Endothelial cell of umbilical vein (primary cell): ENCODE measurements at regions not wholly inside any gene's neighbourhood (a gene's known extent, or its start where the extent isn't known, plus 50 kb on each side); places are given as distances from the start of the nearest gene placed in this dataset.
"Not testable (repeated sequence)": the region's sequence is repeated elsewhere in the genome, so short reads cannot be mapped to it uniquely, and the experiment has no call there.

ENCODE experiments used
- BruUV-seq: library from RNA; stranded (reverse); fragments of 400-500 nt; replicated peaks from 2 replicates; lab custom pipeline; 2021; lab: Mats Ljungman, UMichigan
- CTCF ChIA-PET: fragments of 300-600, 350-600 bp; sonication (Branson Sonifier 250); formaldehyde crosslinking; loops from one replicate; lab custom pipeline; 2021; ENCODE audit warnings: antibody characterized with exemption, inconsistent platforms; lab: Charles Lee
- POLR2A ChIA-PET: fragments of 300-600, 350-600 bp; sonication (Branson Sonifier 250); formaldehyde crosslinking; loops from one replicate; lab custom pipeline; 2021; ENCODE audit warnings: antibody characterized with exemption, inconsistent platforms; lab: Charles Lee
- DNase-seq: peaks from one replicate; pipeline ENCODE4 v3.0.0-alpha.2; 2011; ENCODE audit warnings: low read depth, low spot score
- FAIRE-seq: peaks from 2 replicates; lab custom pipeline; 2011; peaks lifted over from hg19 to GRCh38; lab: Jason Lieb, UNC
- H2AFZ ChIP-seq: 2 replicates; pipeline ENCODE4 v1.6.0; 2012; ENCODE audit warnings: low read depth, low read length, control low read depth, inconsistent platforms
- H3K27ac ChIP-seq: 2 replicates; pipeline ENCODE4 v1.5.1; 2011; ENCODE audit warnings: low read depth, mild to moderate bottlenecking, control low read depth, low read length, moderate library complexity; ENCODE audit not compliant: insufficient read depth
- H3K27me3 ChIP-seq, 2 experiments: 2 replicates each; pipeline versions ENCODE4 v1.6.0 to v1.6.1; 2011; ENCODE audit warnings: low read length in 2 of 2, mixed read lengths in 1 of 2; ENCODE audit not compliant: control insufficient read depth in 2 of 2, insufficient read depth in 2 of 2
- H3K36me3 ChIP-seq, 2 experiments: 2 replicates in 1 of 2; 3 replicates in 1 of 2; pipeline ENCODE4 v1.5.1; 2011; ENCODE audit warnings: low read length in 2 of 2, mild to moderate bottlenecking in 1 of 2, moderate library complexity in 1 of 2; ENCODE audit not compliant: control insufficient read depth in 2 of 2, insufficient read depth in 2 of 2; ENCODE audit errors: extremely low read depth in 1 of 2
- H3K4me1 ChIP-seq: 3 replicates; pipeline ENCODE4 v1.5.1; 2011; ENCODE audit warnings: mild to moderate bottlenecking, low read length; ENCODE audit not compliant: control insufficient read depth, insufficient read depth; ENCODE audit errors: extremely low read depth
- H3K4me2 ChIP-seq: 2 replicates; pipeline ENCODE4 v1.6.1; 2011; ENCODE audit warnings: low read length, control low read depth, mixed read lengths; ENCODE audit not compliant: insufficient read depth
- H3K4me3 ChIP-seq, 3 experiments: fragments of 200-600 bp in 1 of 3; sonication (generic), shearing (Covaris generic) in 1 of 3; replicated peaks in 1 of 3; 2 replicates each; pipeline ENCODE4 v1.5.1; 2011 to 2016; ENCODE audit warnings: control low read depth in 3 of 3, low read length in 3 of 3, mild to moderate bottlenecking in 2 of 3, inconsistent platforms in 1 of 3, low read depth in 1 of 3, moderate library complexity in 1 of 3; ENCODE audit not compliant: insufficient read depth in 1 of 3
- H3K79me2 ChIP-seq: 2 replicates; pipeline ENCODE4 v1.6.0; 2012; ENCODE audit warnings: low read length, inconsistent platforms; ENCODE audit not compliant: control insufficient read depth, insufficient read depth
- H3K9ac ChIP-seq: replicated peaks from 2 replicates; pipeline ENCODE3; 2011; ENCODE audit warnings: low read length, control low read depth; ENCODE audit not compliant: insufficient read depth; ENCODE audit errors: extremely low read depth
- H3K9me1 ChIP-seq: replicated peaks from 3 replicates; pipeline ENCODE4 v1.6.0; 2011; ENCODE audit warnings: mild to moderate bottlenecking, low read length; ENCODE audit not compliant: control insufficient read depth, insufficient read depth; ENCODE audit errors: extremely low read depth
- H3K9me3 ChIP-seq: replicated peaks from 2 replicates; pipeline ENCODE4 v1.5.1; 2012; ENCODE audit warnings: low read length, inconsistent platforms; ENCODE audit not compliant: control insufficient read depth, insufficient read depth
- H4K20me1 ChIP-seq: replicated peaks from 2 replicates; pipeline ENCODE3; 2011; ENCODE audit warnings: mild to moderate bottlenecking, low read length; ENCODE audit not compliant: control insufficient read depth, insufficient read depth; ENCODE audit errors: extremely low read depth
- dilution Hi-C: fragments of 300-500 bp; cut with MboI; formaldehyde crosslinking; loops from one replicate; pipeline ENCODE4 v1.15.0; 2019; ENCODE audit warnings: low sequenced_read_pairs; ENCODE audit not compliant: extremely low pct_ligation_motif_present
- intact Hi-C: fragments of 100-400 bp; cut with micrococcal nuclease; formaldehyde crosslinking; loops from one replicate; pipeline ENCODE4 v1.10.0; 2022

DNA sequence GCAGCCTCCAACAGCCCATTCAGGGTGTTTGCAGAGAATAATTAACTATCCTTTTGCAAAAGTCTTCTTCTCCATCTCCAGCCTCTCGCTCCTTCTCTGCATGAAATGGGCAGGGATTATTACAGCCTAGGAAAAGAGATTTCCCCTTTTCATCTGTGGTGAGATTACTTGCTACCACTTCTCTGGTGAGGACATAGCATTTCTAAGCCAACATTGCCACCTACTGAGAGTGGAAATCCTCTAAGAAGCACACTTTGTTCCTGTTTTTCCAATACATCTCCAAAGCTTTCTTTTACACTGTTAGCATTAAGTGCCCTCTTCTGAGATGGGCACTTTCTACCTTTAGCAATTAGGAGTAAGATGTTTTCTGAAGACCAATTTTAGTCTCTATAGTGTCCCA lies 69.3 kb downstream of the HSFY1 start:
- H2AFZ ChIP-seq, H3K9ac ChIP-seq, dilution Hi-C loops, FAIRE-seq, H3K9me3 ChIP-seq, H3K4me3 ChIP-seq, H3K36me3 ChIP-seq, BruUV-seq, H3K27ac ChIP-seq, H3K27me3 ChIP-seq, CTCF ChIA-PET, H3K4me2 ChIP-seq, DNase-seq, H3K79me2 ChIP-seq, H3K9me1 ChIP-seq, H3K4me1 ChIP-seq, POLR2A ChIA-PET, H4K20me1 ChIP-seq, intact Hi-C loops: not testable (repeated sequence)

- H3K36me3 ChIP-seq, dilution Hi-C loops, H4K20me1 ChIP-seq, H3K27me3 ChIP-seq, H3K4me3 ChIP-seq, BruUV-seq, H3K4me2 ChIP-seq, intact Hi-C loops, H3K9me3 ChIP-seq, DNase-seq, H3K79me2 ChIP-seq, H2AFZ ChIP-seq, H3K4me1 ChIP-seq, POLR2A ChIA-PET, H3K27ac ChIP-seq, CTCF ChIA-PET, H3K9me1 ChIP-seq, H3K9ac ChIP-seq: not testable (repeated sequence)
- FAIRE-seq, result peak; percentile 61
These were observed 83.4 kb downstream of the HSFY1 start for GRCh38 chrY:18629805-18630516.

DNA sequence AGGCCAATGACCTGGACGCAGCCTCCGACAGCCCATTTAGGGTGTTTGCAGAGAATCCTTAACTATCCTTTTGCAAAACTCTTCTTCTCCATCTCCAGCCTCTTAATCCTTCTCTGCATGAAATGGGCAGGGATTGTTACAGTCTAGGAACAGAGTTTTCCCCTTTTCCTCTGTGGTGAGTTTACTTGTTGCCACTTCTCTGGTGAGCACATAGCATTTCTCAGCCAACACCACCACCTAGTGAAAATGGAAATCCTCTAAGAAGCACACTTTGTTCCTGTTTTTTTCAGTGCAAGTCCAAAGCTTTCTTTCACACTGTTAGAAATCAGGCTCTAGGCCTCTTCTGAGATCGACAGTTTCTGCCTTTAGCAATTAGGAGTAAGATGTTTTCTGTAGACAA lies 84.1 kb downstream of the HSFY1 start:
- H3K4me3 ChIP-seq, H3K9me1 ChIP-seq, dilution Hi-C loops, BruUV-seq, POLR2A ChIA-PET, H2AFZ ChIP-seq, FAIRE-seq, H3K27ac ChIP-seq, H3K27me3 ChIP-seq, intact Hi-C loops, CTCF ChIA-PET, H3K9ac ChIP-seq, H3K36me3 ChIP-seq, H3K79me2 ChIP-seq, H4K20me1 ChIP-seq, H3K4me1 ChIP-seq, DNase-seq, H3K4me2 ChIP-seq, H3K9me3 ChIP-seq: not testable (repeated sequence)

DNA sequence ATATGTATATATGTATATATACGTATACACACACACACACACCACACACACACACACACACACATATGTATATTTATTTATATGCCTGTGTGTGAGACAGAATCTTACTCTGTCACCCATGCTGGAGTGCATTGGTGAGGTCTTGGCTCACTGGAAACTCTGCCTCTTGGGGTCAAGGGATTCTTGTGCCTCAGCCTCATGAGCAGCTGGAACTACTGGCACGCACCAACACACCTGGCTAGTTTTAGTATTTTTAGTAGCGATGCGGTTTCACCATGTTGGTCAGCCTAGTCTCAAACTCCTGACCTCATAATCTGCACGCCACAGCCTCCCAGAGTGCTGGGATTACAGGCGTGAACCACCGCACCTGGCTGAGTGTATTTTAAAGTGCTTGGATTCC lies 85.1 kb downstream of the HSFY1 start:
- H3K79me2 ChIP-seq, DNase-seq, H3K9ac ChIP-seq, H4K20me1 ChIP-seq, H3K36me3 ChIP-seq, H3K4me3 ChIP-seq, H3K9me1 ChIP-seq, FAIRE-seq, H3K27me3 ChIP-seq, intact Hi-C loops, dilution Hi-C loops, BruUV-seq, CTCF ChIA-PET, H2AFZ ChIP-seq, H3K9me3 ChIP-seq, H3K4me1 ChIP-seq, POLR2A ChIA-PET, H3K4me2 ChIP-seq, H3K27ac ChIP-seq: not testable (repeated sequence)
